ENCODE measurements at regions not wholly inside any gene's neighbourhood (a gene's known extent, or its start where the extent isn't known, plus 50 kb on each side); places are given as distances from the start of the nearest gene placed in this dataset.

- FAIRE-seq = no peak
- CTCF ChIA-PET = no interaction called here
Observed at GRCh38 chr14:86838363-86838762, 1154.6 kb downstream of the GALC start.

More at GRCh38 chr14:86838363-86838762, 1154.6 kb downstream of the GALC start:
- H3K36me3 ChIP-seq (ENCODE audit: control insufficient read depth in 2 of 2, extremely low read depth in 1 of 2, insufficient read depth in 2 of 2, low read length in 2 of 2) = no peaks in the 10 kb centered on the region
- BruUV-seq (replicated peaks) = no TSS peak
- no peak for DNase-seq (ENCODE audit: low read depth, low spot score)
- no peaks in the 10 kb centered on the region for H3K79me2 ChIP-seq (ENCODE audit: control insufficient read depth, insufficient read depth, low read length)
- intact Hi-C loops (cut with micrococcal nuclease) (no loop called here), dilution Hi-C loops (cut with MboI; ENCODE audit: extremely low pct_ligation_motif_present, low sequenced_read_pairs) (no loop called here)
- no peak overlapping the region for H3K4me3 ChIP-seq (replicated peaks in 1 of 3; ENCODE audit: insufficient read depth in 1 of 3, low read depth in 1 of 3, low read length in 3 of 3)
- POLR2A ChIA-PET = no interaction called here
- no peak for TF ChIP-seq GATA2 (IDR thresholded peaks at IDR 0.05; ENCODE audit: insufficient read depth, insufficient read length, low read depth, low read length)
- no peak for TF ChIP-seq FOS (IDR thresholded peaks at IDR 0.05; ENCODE audit: borderline replicate concordance, insufficient read depth, low read length)
- TF ChIP-seq EZH2 (IDR thresholded peaks at IDR 0.05; ENCODE audit: borderline replicate concordance, low read depth, low read length, severe bottlenecking) = no peak
- TF ChIP-seq MYC (IDR thresholded peaks at IDR 0.05; ENCODE audit: low read depth, low read length) = no peak
- TF ChIP-seq, protein P1, sequence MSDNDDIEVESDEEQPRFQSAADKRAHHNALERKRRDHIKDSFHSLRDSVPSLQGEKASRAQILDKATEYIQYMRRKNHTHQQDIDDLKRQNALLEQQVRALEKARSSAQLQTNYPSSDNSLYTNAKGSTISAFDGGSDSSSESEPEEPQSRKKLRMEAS (IDR thresholded peaks at IDR 0.05; ENCODE audit: insufficient read depth, insufficient read length) = no peak
- TF ChIP-seq, protein P2, sequence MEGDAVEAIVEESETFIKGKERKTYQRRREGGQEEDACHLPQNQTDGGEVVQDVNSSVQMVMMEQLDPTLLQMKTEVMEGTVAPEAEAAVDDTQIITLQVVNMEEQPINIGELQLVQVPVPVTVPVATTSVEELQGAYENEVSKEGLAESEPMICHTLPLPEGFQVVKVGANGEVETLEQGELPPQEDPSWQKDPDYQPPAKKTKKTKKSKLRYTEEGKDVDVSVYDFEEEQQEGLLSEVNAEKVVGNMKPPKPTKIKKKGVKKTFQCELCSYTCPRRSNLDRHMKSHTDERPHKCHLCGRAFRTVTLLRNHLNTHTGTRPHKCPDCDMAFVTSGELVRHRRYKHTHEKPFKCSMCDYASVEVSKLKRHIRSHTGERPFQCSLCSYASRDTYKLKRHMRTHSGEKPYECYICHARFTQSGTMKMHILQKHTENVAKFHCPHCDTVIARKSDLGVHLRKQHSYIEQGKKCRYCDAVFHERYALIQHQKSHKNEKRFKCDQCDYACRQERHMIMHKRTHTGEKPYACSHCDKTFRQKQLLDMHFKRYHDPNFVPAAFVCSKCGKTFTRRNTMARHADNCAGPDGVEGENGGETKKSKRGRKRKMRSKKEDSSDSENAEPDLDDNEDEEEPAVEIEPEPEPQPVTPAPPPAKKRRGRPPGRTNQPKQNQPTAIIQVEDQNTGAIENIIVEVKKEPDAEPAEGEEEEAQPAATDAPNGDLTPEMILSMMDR (IDR thresholded peaks at IDR 0.05; ENCODE audit: extremely low read depth in 1 of 2, insufficient read depth in 1 of 2, low read depth in 1 of 2, low read length in 2 of 2) = no peak
- no peak for TF ChIP-seq JUN (IDR thresholded peaks at IDR 0.05; ENCODE audit: borderline replicate concordance, insufficient read depth, insufficient read length, low read depth)
- TF ChIP-seq POLR2AphosphoS5 (IDR thresholded peaks at IDR 0.05; ENCODE audit: insufficient read depth, low read depth, low read length) = no peak
- no peaks in the 10 kb centered on the region for H4K20me1 ChIP-seq (replicated peaks; ENCODE audit: control insufficient read depth, extremely low read depth, insufficient read depth, low read length)
- H3K9ac ChIP-seq (replicated peaks; ENCODE audit: extremely low read depth, insufficient read depth, low read length) = no peak overlapping the region
- H3K4me2 ChIP-seq (ENCODE audit: insufficient read depth, low read length) = no peak overlapping the region
- no peak overlapping the region for H2AFZ ChIP-seq (ENCODE audit: low read depth, low read length)
- no peak overlapping the region for H3K27ac ChIP-seq (ENCODE audit: insufficient read depth, low read depth, low read length)
- no peaks in the 10 kb centered on the region for H3K9me1 ChIP-seq (replicated peaks; ENCODE audit: control insufficient read depth, extremely low read depth, insufficient read depth, low read length)
- no peaks in the 10 kb centered on the region for H3K4me1 ChIP-seq (ENCODE audit: control insufficient read depth, extremely low read depth, insufficient read depth, low read length)
- H3K9me3 ChIP-seq (replicated peaks; ENCODE audit: control insufficient read depth, insufficient read depth, low read length) = peaks cover 6% of the 10 kb centered on the region
- H3K27me3 ChIP-seq (ENCODE audit: control insufficient read depth in 2 of 2, insufficient read depth in 2 of 2, low read length in 2 of 2) = no peaks in the 10 kb centered on the region
